Uterus (tissue), 3 donors: ENCODE measurements at regions not wholly inside any gene's neighbourhood (a gene's known extent, or its start where the extent isn't known, plus 50 kb on each side); places are given as distances from the start of the nearest gene placed in this dataset.
A peak's percentile ranks its signal among the peaks of the same experiment; 100 is the strongest.

ENCODE experiments used
- DNase-seq, 2 donors: peaks; one replicate each; pipeline ENCODE4 v3.0.0-alpha.2; 2019 to 2020
- H3K27ac ChIP-seq, 2 donors: fragments of 200-600 bp; sonication (generic); 1 replicate in 1 of 2; 2 replicates in 1 of 2; pipeline ENCODE4 v1.5.1; 2016 to 2018
- H3K27me3 ChIP-seq, 2 donors: fragments of 200-600 bp; sonication (generic); one replicate each; pipeline ENCODE4 v1.5.1; 2018 to 2019; ENCODE audit warnings: control low read depth in 1 of 2
- H3K36me3 ChIP-seq, 2 donors: fragments of 200-600 bp; sonication (generic); one replicate each; pipeline ENCODE4 v1.5.1; 2019; ENCODE audit warnings: control low read depth in 1 of 2
- H3K4me1 ChIP-seq, 2 donors: fragments of 200-600 bp; sonication (generic); one replicate each; pipeline ENCODE4 v1.5.1; 2018 to 2019; ENCODE audit warnings: control low read depth in 1 of 2
- H3K4me3 ChIP-seq, 2 donors: fragments of 200-600 bp; sonication (generic); 1 replicate in 1 of 2; 2 replicates in 1 of 2; pipeline ENCODE4 v1.5.1; 2018 to 2019; ENCODE audit warnings: mild to moderate bottlenecking in 1 of 2
- H3K9me3 ChIP-seq, 2 donors: fragments of 200-600 bp; sonication (generic); one replicate each; pipeline ENCODE4 v1.5.1; 2019; ENCODE audit warnings: control low read depth in 1 of 2
- CTCF ChIP-seq, 4 experiments: fragments of 200-600 bp in 2 of 4; fragments of 450-650 bp in 2 of 4; sonication (generic) in 2 of 4; IDR thresholded peaks; one replicate each; pipeline ENCODE4 v1.5.1; 2016 to 2019; ENCODE audit warnings: antibody characterized with exemption in 4 of 4, mild to moderate bottlenecking in 2 of 4, moderate library complexity in 1 of 4
- POLR2A ChIP-seq, 2 donors: fragments of 450-650 bp; IDR thresholded peaks; one replicate each; pipeline ENCODE4 v1.6.1; 2016; ENCODE audit warnings: antibody characterized with exemption in 2 of 2, mild to moderate bottlenecking in 1 of 2, moderate library complexity in 1 of 2
- intact Hi-C: fragments of 100-400 bp; cut with DNase I; formaldehyde crosslinking; loops from one replicate; pipeline ENCODE4 v1.15.1; 2023; ENCODE audit warnings: low total_unique reads
- donor health status: DM: yes; HTN: yes; CAD: no.

GRCh38 chr14:36070031-36070719 lies 106.3 kb downstream of the PTCSC3 start:
- Histone ChIP-seq H3K27ac (no peak overlapping the region), H3K36me3 (no peaks in the 10 kb centered on the region), H3K4me3 (no peak overlapping the region), H3K4me1 (no peaks in the 10 kb centered on the region), H3K9me3 (no peaks in the 10 kb centered on the region), H3K27me3 (no peaks in the 10 kb centered on the region)
- no peak for DNase-seq
- peak in 1 of 4 experiments; percentile 27 for TF ChIP-seq CTCF (IDR thresholded peaks at IDR 0.05)
- no peak for TF ChIP-seq POLR2A (IDR thresholded peaks at IDR 0.05)
- intact Hi-C loops, result no loop called here

- TF ChIP-seq CTCF (IDR thresholded peaks at IDR 0.05), result no peak
- no peak for TF ChIP-seq POLR2A (IDR thresholded peaks at IDR 0.05)
- DNase-seq, result no peak
- H3K27me3 ChIP-seq, result no peaks in the 10 kb centered on the region
- H3K4me3 ChIP-seq, result no peak overlapping the region
- no peaks in the 10 kb centered on the region for H3K36me3 ChIP-seq
- H3K4me1 ChIP-seq, result no peaks in the 10 kb centered on the region
- H3K27ac ChIP-seq, result no peak overlapping the region
- H3K9me3 ChIP-seq, result no peaks in the 10 kb centered on the region
- intact Hi-C loops, result no loop called here
Measured at GRCh38 chr14:36069535-36069900, 107.0 kb downstream of the PTCSC3 start.

- no peak for DNase-seq
- H3K4me1 ChIP-seq, result no peaks in the 10 kb centered on the region
- no peaks in the 10 kb centered on the region for H3K27me3 ChIP-seq
- H3K9me3 ChIP-seq, result no peaks in the 10 kb centered on the region
- no peak overlapping the region for H3K27ac ChIP-seq
- no peaks in the 10 kb centered on the region for H3K36me3 ChIP-seq
- no peak overlapping the region for H3K4me3 ChIP-seq
- intact Hi-C loops, result no loop called here
- no peak for TF ChIP-seq POLR2A (IDR thresholded peaks at IDR 0.05)
- no peak for TF ChIP-seq CTCF (IDR thresholded peaks at IDR 0.05)
Measured at GRCh38 chr14:36068777-36069534, 107.6 kb downstream of the PTCSC3 start.

- no peak overlapping the region for H3K27ac ChIP-seq
- intact Hi-C loops, result no loop called here
- no peak for DNase-seq
Measured at GRCh38 chr14:36067428-36068187, 108.9 kb downstream of the PTCSC3 start.

More at GRCh38 chr14:36067428-36068187, 108.9 kb downstream of the PTCSC3 start:
- H3K36me3 ChIP-seq, result no peaks in the 10 kb centered on the region
- H3K4me3 ChIP-seq, result no peak overlapping the region
- H3K9me3 ChIP-seq, result no peaks in the 10 kb centered on the region
- H3K27me3 ChIP-seq, result no peaks in the 10 kb centered on the region
- H3K4me1 ChIP-seq, result no peaks in the 10 kb centered on the region
- TF ChIP-seq POLR2A (IDR thresholded peaks at IDR 0.05) (no peak), CTCF (IDR thresholded peaks at IDR 0.05) (no peak)
